Astrocyte (in vitro differentiated cells and primary cell): ENCODE measurements at regions not wholly inside any gene's neighbourhood (a gene's known extent, or its start where the extent isn't known, plus 50 kb on each side); places are given as distances from the start of the nearest gene placed in this dataset.

Experiments used
- DNase-seq: peaks from one replicate; pipeline ENCODE4 v3.0.0-alpha.2; 2010; ENCODE audit warnings: low read depth
- FAIRE-seq: peaks from 2 replicates; lab custom pipeline; 2011; peaks lifted over from hg19 to GRCh38; lab: Jason Lieb, UNC
- H2AFZ ChIP-seq: 2 replicates; pipeline ENCODE4 v1.6.0; 2012; ENCODE audit warnings: low read depth, low read length, inconsistent platforms
- H3K27ac ChIP-seq: 2 replicates; pipeline ENCODE4 v1.5.1; 2011; ENCODE audit warnings: low read depth, low read length, inconsistent platforms
- H3K27me3 ChIP-seq: 2 replicates; pipeline ENCODE4 v1.6.0; 2011; ENCODE audit warnings: low read length, inconsistent platforms; ENCODE audit not compliant: insufficient read depth
- H3K36me3 ChIP-seq: 2 replicates; pipeline ENCODE4 v1.5.1; 2011; ENCODE audit warnings: low read length, inconsistent platforms; ENCODE audit not compliant: insufficient read depth
- H3K4me1 ChIP-seq: 2 replicates; pipeline ENCODE4 v1.5.1; 2011; ENCODE audit warnings: low read length, inconsistent platforms; ENCODE audit not compliant: insufficient read depth
- H3K4me2 ChIP-seq: 2 replicates; pipeline ENCODE4 v1.6.0; 2012; ENCODE audit warnings: low read length, inconsistent platforms
- H3K4me3 ChIP-seq: 2 replicates; pipeline ENCODE4 v1.5.1; 2011; ENCODE audit warnings: low read depth, mild to moderate bottlenecking, low read length, inconsistent platforms; ENCODE audit not compliant: insufficient read depth
- H3K79me2 ChIP-seq: 2 replicates; pipeline ENCODE4 v1.6.0; 2012; ENCODE audit warnings: mild to moderate bottlenecking, low read length, inconsistent platforms; ENCODE audit not compliant: insufficient read depth
- H3K9ac ChIP-seq: 2 replicates; pipeline ENCODE4 v1.6.0; 2012; ENCODE audit warnings: mild to moderate bottlenecking, low read length, inconsistent platforms
- H3K9me3 ChIP-seq: 2 replicates; pipeline ENCODE4 v1.5.1; 2012; ENCODE audit warnings: low read depth, mild to moderate bottlenecking, low read length, inconsistent platforms; ENCODE audit not compliant: insufficient read depth
- H4K20me1 ChIP-seq: 2 replicates; pipeline ENCODE4 v1.6.0; 2012; ENCODE audit warnings: low read length, inconsistent platforms; ENCODE audit not compliant: insufficient read depth
- H3K27ac Mint-ChIP-seq: one replicate; pipeline ENCODE4 v1.8.0; 2021; ENCODE audit warnings: mild to moderate bottlenecking, mixed read lengths; ENCODE audit not compliant: unreplicated experiment
- H3K27me3 Mint-ChIP-seq: one replicate; pipeline ENCODE4 v1.8.0; 2021; ENCODE audit warnings: low read depth, mixed read lengths; ENCODE audit not compliant: unreplicated experiment
- H3K36me3 Mint-ChIP-seq: one replicate; pipeline ENCODE4 v1.8.0; 2021; ENCODE audit warnings: low read depth, mixed read lengths; ENCODE audit not compliant: unreplicated experiment
- H3K4me1 Mint-ChIP-seq: one replicate; pipeline ENCODE4 v1.8.0; 2021; ENCODE audit warnings: low read depth, mixed read lengths; ENCODE audit not compliant: unreplicated experiment
- H3K4me3 Mint-ChIP-seq: one replicate; pipeline ENCODE4 v1.8.0; 2021; ENCODE audit warnings: mild to moderate bottlenecking, moderate library complexity, mixed read lengths; ENCODE audit not compliant: unreplicated experiment
- H3K9me3 Mint-ChIP-seq: one replicate; pipeline ENCODE4 v1.8.0; 2021; ENCODE audit warnings: mild to moderate bottlenecking, mixed read lengths; ENCODE audit not compliant: unreplicated experiment
- EZH2 ChIP-seq: IDR thresholded peaks from 2 replicates; pipeline ENCODE4 v1.6.1; 2012; ENCODE audit warnings: mild to moderate bottlenecking, low read length, inconsistent platforms; ENCODE audit not compliant: insufficient read depth
- TF ChIP-seq, protein P1 (sequence below): IDR thresholded peaks from 2 replicates; pipeline ENCODE4 v1.5.1; 2011; ENCODE audit warnings: low read depth, mild to moderate bottlenecking, inconsistent platforms, low read length, moderate library complexity; ENCODE audit not compliant: insufficient read depth

GRCh38 chr2:18724371-18725145 is 135.2 kb upstream of the NT5C1B start:
- TF ChIP-seq EZH2, result no peak
- TF ChIP-seq, protein P1, sequence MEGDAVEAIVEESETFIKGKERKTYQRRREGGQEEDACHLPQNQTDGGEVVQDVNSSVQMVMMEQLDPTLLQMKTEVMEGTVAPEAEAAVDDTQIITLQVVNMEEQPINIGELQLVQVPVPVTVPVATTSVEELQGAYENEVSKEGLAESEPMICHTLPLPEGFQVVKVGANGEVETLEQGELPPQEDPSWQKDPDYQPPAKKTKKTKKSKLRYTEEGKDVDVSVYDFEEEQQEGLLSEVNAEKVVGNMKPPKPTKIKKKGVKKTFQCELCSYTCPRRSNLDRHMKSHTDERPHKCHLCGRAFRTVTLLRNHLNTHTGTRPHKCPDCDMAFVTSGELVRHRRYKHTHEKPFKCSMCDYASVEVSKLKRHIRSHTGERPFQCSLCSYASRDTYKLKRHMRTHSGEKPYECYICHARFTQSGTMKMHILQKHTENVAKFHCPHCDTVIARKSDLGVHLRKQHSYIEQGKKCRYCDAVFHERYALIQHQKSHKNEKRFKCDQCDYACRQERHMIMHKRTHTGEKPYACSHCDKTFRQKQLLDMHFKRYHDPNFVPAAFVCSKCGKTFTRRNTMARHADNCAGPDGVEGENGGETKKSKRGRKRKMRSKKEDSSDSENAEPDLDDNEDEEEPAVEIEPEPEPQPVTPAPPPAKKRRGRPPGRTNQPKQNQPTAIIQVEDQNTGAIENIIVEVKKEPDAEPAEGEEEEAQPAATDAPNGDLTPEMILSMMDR, result no peak
- Mint-ChIP-seq H3K4me3 (no peak overlapping the region), H3K27ac (no peak overlapping the region), H3K4me1 (peaks cover 11% of the 10 kb centered on the region), H3K36me3 (no peaks in the 10 kb centered on the region), H3K9me3 (no peaks in the 10 kb centered on the region), H3K27me3 (no peaks in the 10 kb centered on the region)
- Histone ChIP-seq H3K36me3 (no peaks in the 10 kb centered on the region), H3K79me2 (no peaks in the 10 kb centered on the region), H3K4me1 (no peaks in the 10 kb centered on the region), H3K9ac (no peak overlapping the region), H2AFZ (no peak overlapping the region), H3K4me2 (no peak overlapping the region), H3K27me3 (no peaks in the 10 kb centered on the region), H4K20me1 (no peaks in the 10 kb centered on the region), H3K27ac (no peak overlapping the region), H3K4me3 (no peak overlapping the region), H3K9me3 (no peaks in the 10 kb centered on the region)
- DNase-seq (no peak), FAIRE-seq (no peak)

GRCh38 chr2:18723219-18723618 is 133.8 kb upstream of the NT5C1B start:
- TF ChIP-seq EZH2, result no peak
- TF ChIP-seq, protein P1, result no peak
- Histone ChIP-seq H3K79me2 (no peaks in the 10 kb centered on the region), H3K4me3 (no peak overlapping the region), H2AFZ (no peak overlapping the region), H3K4me1 (no peaks in the 10 kb centered on the region), H3K27ac (no peak overlapping the region), H3K4me2 (no peak overlapping the region), H4K20me1 (no peaks in the 10 kb centered on the region), H3K36me3 (no peaks in the 10 kb centered on the region), H3K27me3 (no peaks in the 10 kb centered on the region), H3K9ac (no peak overlapping the region), H3K9me3 (no peaks in the 10 kb centered on the region)
- FAIRE-seq (no peak), DNase-seq (no peak)
- H3K36me3 Mint-ChIP-seq, result no peaks in the 10 kb centered on the region
- H3K27ac Mint-ChIP-seq, result no peak overlapping the region
- no peaks in the 10 kb centered on the region for H3K9me3 Mint-ChIP-seq
- H3K4me3 Mint-ChIP-seq, result no peak overlapping the region
- H3K27me3 Mint-ChIP-seq, result no peaks in the 10 kb centered on the region
- H3K4me1 Mint-ChIP-seq, result peaks cover 11% of the 10 kb centered on the region

GRCh38 chr2:18722101-18722500 is 132.7 kb upstream of the NT5C1B start:
- TF ChIP-seq EZH2, result no peak
- TF ChIP-seq, protein P1, result no peak
- Mint-ChIP-seq H3K27me3 (no peaks in the 10 kb centered on the region), H3K9me3 (no peaks in the 10 kb centered on the region), H3K27ac (no peak overlapping the region), H3K36me3 (no peaks in the 10 kb centered on the region), H3K4me1 (peaks cover 11% of the 10 kb centered on the region), H3K4me3 (no peak overlapping the region)
- Histone ChIP-seq H3K27ac (no peak overlapping the region), H3K9me3 (no peaks in the 10 kb centered on the region), H4K20me1 (no peaks in the 10 kb centered on the region), H2AFZ (no peak overlapping the region), H3K36me3 (no peaks in the 10 kb centered on the region), H3K4me1 (no peaks in the 10 kb centered on the region), H3K9ac (no peak overlapping the region), H3K79me2 (no peaks in the 10 kb centered on the region), H3K4me2 (no peak overlapping the region), H3K27me3 (no peaks in the 10 kb centered on the region), H3K4me3 (no peak overlapping the region)
- no peak for FAIRE-seq
- DNase-seq, result no peak
